ENCODE measurements at regions not wholly inside any gene's neighbourhood (a gene's known extent, or its start where the extent isn't known, plus 50 kb on each side); places are given as distances from the start of the nearest gene placed in this dataset.

- no peak for DNase-seq (ENCODE audit: low read depth)
Observed at GRCh38 chr16:86632206-86632605, 53.9 kb downstream of the FOXL1 start.

DNA sequence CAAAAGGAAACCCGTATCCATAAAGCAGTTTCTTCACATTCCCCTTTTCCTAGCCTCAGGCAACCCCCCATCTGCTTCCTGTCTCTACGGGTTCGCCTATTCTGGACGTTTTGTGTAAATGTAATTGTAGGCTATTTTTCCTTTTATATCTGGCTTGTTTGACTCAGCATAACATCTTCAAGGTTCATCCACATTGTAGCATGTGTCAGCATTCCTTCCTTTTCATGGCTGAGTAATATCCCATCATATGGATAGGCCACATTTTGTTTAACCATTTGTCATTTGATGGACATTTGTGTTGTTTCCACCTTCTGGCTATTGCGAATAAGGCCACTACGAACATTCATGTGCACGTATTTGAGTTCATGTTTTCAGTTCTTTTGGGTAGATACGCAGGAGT is 54.6 kb downstream of the FOXL1 start:
- no peak for DNase-seq (ENCODE audit: low read depth)

DNA sequence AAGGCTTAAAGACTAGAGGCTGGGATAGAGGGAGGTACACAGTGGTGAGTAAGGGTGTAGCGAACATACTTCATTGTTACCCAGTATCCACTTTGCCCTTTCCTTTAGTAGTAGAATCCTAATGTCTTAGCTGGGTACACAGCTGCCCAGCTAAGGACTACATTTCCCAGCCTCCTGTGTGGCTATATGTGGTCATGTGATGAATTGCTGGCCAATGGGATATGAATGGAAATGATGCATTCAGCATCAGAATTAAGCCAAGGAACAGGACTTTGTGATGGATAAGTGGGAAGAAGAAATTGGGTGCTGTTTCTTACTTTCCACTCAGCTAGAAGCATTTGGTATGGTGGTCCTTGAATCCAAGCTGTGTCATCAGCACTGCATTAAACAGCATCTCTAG is 55.9 kb downstream of the FOXL1 start:
- DNase-seq (ENCODE audit: low read depth): no peak

GRCh38 chr16:86635176-86635876 is 57.0 kb downstream of the FOXL1 start:
- DNase-seq (ENCODE audit: low read depth): no peak

- DNase-seq (ENCODE audit: low read depth): no peak
Observed at GRCh38 chr16:86635926-86636325, 57.6 kb downstream of the FOXL1 start.

DNA sequence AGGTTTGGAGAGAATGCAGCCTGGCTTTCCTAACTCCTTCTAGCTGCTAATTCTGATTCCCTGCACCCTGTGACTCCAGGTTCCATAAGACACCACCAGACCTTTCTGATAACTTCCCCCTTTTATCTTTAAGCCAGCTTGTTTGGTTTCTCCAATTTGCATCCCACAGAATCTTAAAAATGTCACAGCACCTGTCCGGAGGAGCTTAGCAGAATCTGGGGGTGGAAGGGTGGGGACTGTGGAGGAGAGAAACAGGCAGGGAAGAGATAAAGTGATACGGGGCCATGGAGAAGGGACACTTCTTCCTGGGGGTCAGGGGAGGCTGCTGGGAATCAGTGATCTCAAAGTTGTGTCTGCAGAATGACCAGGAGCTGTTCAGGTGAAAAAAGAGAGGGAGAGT is 59.4 kb downstream of the FOXL1 start:
- no peak for DNase-seq (ENCODE audit: low read depth)

GRCh38 chr16:86638642-86639041 is 60.3 kb downstream of the FOXL1 start:
- DNase-seq (ENCODE audit: low read depth): no peak

GRCh38 chr16:86639354-86639753 is 61.0 kb downstream of the FOXL1 start:
- DNase-seq (ENCODE audit: low read depth): no peak

DNA sequence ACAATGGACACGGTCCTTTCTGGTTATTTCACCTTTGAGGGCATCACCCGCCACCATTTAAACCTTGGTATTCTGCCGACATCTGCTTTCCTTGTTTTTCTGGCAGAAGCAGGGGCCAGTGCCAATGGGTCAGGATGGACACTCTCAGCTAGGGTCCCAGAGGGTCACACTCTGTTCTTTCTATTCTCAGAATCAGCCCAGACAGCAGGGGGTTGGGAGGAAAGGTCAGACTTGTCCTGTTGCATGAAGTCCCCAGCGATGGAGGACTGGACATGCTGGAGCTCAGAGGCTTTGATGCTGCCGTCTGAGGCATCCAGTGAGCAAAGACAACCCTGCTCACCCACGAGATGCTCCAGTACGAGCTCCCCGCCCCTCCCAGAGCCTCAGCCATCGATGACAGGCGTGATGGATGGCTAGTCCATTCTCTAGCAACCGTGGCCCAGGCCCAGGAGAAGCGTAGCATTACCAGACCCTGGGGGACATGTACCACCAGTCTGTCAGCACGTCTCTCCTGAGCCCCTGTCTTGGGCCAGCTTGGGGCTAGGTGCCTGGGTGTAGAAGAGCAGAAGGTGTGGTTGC is 62.0 kb downstream of the FOXL1 start:
- no peak for DNase-seq (ENCODE audit: low read depth)

DNA sequence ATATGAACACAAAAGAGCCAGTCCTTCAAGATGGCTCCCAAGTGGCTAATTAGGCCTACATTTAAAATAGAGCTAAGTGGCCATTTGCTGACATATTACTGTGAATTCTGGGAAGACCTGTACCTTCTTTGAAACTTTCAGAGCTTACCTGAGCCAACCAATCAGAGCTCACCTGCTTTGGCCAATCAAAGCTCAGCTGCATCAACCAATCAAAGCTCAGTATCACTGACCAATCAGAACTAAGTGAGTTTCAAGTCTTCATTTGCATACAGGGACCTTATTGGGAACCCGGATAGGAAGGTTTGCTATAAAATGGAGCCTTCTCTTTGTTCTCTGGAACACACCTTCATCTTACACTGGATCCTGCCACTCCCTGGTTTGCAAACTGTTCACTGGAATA is 63.7 kb downstream of the FOXL1 start:
- DNase-seq (ENCODE audit: low read depth): no peak

DNA sequence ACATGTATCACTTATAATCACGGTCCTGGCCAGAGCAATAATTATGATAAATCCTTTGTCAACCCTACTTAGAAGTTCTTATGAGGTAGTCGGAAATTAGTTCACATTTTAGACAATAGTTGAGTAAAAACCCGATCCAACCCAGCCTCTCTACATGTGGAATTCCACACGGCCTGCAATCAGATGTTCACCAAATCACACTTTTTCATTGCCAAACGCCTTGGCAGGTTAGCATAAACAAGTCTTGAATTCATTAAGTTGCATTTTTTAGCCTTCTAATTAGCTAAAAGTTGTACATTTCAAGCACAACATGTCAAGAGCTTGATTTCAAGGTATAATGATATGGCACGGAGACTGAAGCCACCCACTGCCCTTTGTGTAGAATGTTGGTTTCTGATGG is 65.3 kb downstream of the FOXL1 start:
- no peak for DNase-seq (ENCODE audit: low read depth)

DNA sequence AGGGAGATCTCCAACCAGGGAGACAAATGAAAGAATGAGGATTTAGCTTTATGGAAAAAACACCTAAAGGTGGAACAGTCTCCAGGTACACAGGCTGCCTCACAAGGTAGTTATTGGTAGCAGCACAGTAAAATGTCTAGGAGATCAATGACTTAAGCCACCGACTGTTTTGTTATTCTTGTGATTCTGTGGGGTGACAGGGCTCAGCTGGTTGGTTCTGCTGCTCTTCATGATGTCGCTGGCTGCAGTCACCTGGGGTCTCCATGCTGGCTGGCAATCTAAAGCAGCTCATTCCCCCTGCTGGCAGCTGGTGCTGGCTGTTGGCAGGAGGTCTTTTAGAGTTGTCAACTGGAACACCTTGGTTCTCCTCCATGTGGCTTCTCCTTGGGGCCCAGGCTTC is 69.2 kb downstream of the FOXL1 start:
- no peak for DNase-seq (ENCODE audit: low read depth)

DNA sequence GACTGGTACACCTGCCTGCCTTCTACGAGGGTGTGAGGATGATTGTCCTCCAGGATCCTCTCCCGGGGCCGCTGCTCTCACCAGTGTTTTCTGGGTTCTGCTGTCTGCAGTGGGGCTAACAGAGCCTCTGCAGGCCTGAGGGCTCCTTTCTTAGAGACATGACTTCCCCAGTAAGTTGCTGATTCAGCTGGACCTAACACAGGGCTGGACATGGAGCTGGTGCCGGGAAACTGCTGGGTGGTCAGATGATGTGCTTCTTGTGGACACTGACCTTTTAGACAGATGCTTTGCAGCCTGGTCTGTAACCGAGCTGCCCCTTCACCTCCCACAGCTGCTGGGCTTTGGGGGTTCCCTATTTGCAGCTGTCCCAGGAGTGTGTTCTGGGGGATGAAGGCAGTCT is 71.5 kb downstream of the FOXL1 start:
- DNase-seq (ENCODE audit: low read depth): no peak

- no peak for DNase-seq (ENCODE audit: low read depth)
Observed at GRCh38 chr16:86651013-86651627, 72.8 kb downstream of the FOXL1 start.

GRCh38 chr16:86651823-86652222 is 73.5 kb downstream of the FOXL1 start:
- DNase-seq (ENCODE audit: low read depth): no peak

DNA sequence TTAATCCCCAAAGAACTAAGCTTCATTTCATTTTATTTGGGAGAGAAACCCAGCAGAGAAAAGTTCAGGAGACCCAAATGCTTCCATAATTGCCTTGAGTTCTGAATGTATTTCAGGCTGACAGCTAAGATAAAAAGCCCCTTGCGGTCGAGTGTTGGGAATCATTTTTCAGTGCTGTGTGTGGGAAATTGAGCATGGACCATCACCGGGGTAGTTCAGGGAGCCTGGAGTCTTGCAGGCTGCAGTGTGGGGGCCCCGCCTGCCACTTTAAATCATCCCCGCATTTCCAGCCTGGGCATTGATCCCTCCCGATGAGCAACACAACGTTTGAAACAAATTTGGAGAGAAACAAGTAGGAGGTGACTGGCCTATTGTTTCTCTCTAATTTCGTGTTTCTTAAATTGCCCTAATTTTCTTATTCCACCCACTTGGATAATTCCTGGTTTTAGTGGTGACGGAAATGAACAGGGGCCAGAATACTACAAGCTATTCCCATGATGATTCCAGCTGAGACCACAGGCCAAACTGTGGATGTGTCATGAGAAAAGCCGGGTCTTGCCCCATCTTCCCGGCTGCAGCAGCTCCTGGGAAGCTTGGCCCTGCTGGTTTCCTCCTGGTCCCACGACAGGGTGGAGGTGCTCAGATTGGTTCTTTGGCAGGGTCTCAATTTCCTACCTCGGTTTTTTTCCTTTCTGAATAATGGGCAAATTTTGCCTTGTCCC is 75.1 kb downstream of the FOXL1 start:
- DNase-seq (ENCODE audit: low read depth): no peak

- DNase-seq (ENCODE audit: low read depth): no peak
Observed at GRCh38 chr16:86657972-86658371, 79.6 kb downstream of the FOXL1 start.

- DNase-seq (ENCODE audit: low read depth): no peak
Observed at GRCh38 chr16:86660623-86661022, 82.3 kb downstream of the FOXL1 start.

DNA sequence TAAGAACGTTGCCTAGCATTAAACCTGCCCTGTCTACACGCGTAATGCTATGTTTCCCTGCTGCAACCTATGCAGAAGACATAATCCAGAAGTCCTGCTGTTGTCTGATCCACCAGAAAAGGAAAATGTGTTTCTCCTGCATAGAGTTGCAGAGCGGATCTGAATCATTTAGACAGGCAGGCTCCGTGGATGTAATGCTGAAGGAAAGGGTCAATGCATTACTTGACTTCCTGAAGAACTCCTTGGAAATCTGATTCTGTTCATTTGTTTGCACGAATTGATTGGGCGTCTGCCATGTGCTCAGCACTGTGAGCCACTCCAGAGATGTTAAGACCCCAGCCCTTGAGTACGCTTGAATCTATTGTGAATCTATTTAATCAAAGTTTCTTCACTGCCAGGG is 83.4 kb downstream of the FOXL1 start:
- no peak for DNase-seq (ENCODE audit: low read depth)

- DNase-seq (ENCODE audit: low read depth): no peak
Observed at GRCh38 chr16:86662195-86662594, 83.8 kb downstream of the FOXL1 start.

DNA sequence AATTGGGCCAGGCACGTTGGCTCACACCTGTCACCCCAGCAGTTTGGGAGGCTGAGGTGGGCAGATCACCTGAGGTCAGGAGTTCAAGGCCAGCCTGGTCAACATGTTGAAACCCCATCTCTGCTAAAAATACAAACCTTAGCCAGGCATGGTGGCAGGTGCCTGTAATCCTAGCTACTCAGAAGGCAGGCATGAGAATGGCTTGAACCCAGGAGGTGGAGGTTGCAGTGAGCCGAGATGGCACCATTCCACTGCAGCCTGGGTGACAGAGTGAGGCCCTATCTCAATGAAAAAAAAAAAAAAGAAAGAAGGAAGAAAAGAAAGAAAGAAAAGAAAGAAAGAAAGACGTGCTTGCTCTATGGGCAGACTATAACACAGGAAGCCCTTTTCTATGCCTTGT is 84.4 kb downstream of the FOXL1 start:
- no peak for DNase-seq (ENCODE audit: low read depth)

GRCh38 chr16:86663685-86664521 is 85.6 kb downstream of the FOXL1 start:
- DNase-seq (ENCODE audit: low read depth): no peak
